Ramos (cell line): ENCODE measurements at regions not wholly inside any gene's neighbourhood (a gene's known extent, or its start where the extent isn't known, plus 50 kb on each side); places are given as distances from the start of the nearest gene placed in this dataset.

ENCODE experiments used
- in situ Hi-C: fragments of 300-500 bp; cut with MboI; formaldehyde crosslinking; loops from one replicate; pipeline ENCODE4 v1.14.3; 2022; ENCODE audit warnings: low sequenced_read_pairs; ENCODE audit not compliant: unreplicated experiment

DNA sequence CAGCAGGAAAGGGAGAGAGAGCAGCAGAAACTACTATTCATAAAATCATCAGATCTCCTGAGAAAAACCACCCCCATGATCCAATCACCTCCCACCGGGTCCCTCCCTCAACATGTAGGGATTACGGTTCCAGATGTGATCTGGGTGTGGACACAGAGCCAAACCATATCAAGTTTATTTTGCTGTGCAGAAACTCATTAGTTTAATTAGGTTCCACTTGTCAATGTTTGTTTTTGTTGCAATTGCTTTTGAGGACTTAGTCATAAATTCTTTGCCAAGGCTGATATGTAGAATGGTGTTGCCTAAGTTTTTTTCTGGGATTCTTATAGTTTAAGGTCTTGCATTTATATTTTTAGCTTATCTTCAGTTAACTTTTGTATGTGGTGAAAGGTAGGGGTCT lies 422.0 kb upstream of the HS3ST5 start:
- in situ Hi-C loops: no loop called here

DNA sequence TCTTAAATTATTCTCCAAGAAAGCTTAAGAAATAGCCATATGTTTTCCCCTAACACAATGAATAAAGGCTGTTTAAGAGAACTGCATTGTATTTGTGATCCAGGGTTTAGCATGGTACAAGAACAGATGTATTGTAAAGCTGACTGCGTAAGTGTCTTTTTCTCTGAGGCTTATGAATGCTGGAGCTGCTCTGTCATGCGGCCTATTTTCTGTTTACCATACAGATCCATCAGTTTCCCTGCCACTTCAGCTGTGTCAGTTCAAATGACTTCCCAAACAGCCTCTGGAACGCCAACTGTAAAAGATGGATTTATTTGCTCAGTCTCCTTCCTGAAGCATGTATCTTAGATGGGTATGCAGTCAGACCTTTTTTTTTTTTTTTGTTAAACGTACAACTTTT lies 419.3 kb upstream of the HS3ST5 start:
- in situ Hi-C loops: no loop called here

DNA sequence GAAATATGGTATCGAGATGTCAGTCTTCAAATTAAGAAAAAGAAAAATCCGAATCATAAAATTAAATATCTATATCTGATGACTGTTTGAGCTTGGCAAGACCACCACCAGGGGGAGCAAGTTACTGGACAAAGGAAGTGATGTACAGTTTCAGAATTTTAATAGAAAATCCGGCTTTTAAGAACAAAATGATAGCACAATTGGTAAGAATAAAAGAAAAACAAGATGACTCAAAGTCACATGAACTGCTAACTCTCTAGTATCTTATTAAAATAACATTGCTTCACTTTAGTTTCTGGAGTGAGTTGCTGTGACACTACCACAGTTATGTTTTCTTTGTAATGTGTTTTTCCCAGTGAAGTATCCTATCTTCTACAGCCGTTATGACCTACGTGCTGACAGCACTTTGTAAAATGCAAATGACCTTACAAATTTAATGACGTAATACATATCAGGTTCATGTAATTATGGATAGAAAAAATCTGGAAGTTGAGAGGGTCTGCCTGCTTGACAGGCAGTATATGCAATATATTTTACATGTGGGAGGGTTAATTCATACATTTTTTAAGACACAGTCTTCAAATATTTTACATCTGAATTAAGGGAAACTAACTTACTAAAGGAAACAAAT lies 405.3 kb upstream of the HS3ST5 start:
- in situ Hi-C loops: loop anchor here (25.0 kb wide), 1 partner anchor 1139 kb away; no protein-coding TSS in a partner anchor

DNA sequence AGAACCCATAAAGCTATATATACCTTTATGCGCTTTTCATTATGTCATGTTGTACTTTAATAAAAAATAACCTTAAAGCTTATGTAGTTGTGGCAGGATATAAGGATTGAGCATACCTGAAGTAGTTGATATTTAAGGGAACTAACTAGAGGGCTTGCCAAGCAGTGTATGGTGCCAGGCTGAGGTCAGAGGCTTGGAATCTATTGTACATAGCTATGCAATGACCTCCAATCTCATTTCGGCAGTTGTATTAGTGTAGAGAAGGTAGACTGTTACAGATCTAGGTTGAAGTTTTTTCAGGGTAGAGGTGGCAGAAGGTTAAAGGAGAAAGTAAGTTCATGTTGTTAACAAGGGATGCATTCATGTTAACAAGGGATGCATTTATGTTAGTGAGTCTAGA lies 397.7 kb upstream of the HS3ST5 start:
- in situ Hi-C loops: loop anchor here (25.0 kb wide), 1 partner anchor 1147 kb away; no protein-coding TSS in a partner anchor

DNA sequence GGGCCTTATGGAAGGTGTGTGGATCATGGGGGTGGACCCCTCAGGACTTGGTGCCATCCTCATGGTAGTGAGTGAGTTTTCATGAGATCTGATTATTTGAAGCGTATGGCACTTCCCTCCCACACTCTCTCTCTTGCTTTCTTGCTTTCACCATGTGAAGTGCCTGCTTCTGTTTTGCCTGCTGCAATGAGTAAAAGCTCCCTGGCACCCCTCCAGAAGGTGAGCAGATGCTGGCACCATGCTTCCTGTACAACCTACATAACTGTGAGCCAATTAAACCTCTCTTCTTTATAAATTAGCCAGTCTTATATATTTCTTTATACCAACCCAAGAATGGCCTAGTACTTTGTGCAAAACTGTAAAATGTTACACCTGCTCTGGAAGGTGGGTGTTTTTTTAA lies 396.8 kb upstream of the HS3ST5 start:
- in situ Hi-C loops: loop anchor here (25.0 kb wide), 1 partner anchor 1148 kb away; no protein-coding TSS in a partner anchor

DNA sequence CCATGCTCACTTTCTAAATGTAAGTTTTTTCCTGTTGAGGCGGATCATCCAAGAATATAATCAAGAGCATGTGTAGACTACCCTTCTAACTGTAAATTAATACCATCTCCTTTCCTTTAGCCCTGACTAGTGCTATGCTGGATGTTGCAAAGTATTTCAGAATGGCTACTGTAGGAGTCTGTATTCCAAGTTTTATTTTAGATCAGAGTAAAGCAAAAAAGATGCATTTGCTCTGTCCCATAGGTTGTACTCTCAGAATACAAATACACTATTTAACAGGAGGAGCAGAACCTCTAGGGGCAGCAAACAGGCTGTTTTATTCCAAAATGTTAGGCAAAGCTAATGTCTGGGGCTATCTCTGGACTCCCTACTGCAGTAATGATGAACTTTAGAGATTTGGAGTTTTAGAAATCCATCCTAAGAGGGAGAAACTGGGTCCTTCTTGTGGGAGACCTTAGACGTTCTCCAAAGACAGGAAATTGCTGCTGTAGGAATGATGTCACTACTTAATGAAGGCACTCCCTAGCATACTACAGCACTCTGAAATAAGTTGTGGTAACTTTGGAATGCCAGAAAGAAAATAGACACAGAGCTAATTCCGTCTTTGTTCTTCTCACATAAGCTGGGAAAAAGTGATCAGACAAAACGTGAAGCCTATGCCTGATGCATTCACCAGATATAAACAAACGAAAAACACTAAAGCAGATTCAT lies 392.4 kb upstream of the HS3ST5 start:
- in situ Hi-C loops: loop anchor here (25.0 kb wide), 1 partner anchor 1152 kb away; no protein-coding TSS in a partner anchor

DNA sequence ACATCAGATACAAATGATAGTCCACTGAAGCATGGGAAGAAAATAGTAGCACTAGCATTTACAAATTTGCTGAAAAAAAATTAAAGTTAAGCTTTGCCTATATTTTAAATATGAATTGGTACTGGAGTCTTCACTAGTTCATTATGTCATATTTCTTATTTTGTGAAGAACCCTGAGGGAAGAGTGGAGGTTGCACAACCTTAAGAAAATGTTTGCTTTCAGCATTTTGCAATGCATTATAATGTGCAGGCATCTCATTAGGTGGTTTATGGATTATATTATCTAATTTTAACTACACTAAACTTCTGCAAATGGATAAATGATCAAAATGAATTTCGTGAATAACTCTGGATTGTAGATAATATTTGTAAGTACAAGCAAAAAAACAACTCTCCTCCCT lies 390.8 kb upstream of the HS3ST5 start:
- in situ Hi-C loops: loop anchor here (25.0 kb wide), 1 partner anchor 1154 kb away; no protein-coding TSS in a partner anchor

DNA sequence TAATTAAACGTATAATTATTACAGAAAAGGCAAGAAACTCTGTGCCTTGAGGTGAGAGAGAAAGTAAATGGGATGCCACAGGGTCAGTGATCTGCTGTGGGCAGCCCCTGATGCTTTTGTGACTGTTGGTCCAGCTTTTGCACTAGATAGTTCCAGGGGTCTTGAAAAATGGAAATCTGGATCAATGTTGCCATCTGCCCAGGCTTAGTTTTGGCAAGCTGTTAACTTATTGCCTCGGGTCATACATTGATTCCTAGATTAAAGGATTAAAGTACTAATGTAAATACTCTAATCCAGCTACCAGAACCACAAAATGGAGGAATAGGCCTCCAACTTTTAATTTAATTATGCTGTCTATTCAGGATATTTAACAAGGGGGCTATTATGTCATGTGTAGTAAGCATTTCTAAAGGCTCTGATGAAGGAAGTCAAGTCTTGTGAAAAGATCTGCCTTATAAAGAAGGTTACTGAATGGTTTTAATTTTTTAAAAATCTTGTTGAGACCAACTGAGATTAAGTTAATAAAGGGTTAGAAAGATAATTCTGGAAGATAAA lies 376.0 kb upstream of the HS3ST5 start:
- in situ Hi-C loops: no loop called here

DNA sequence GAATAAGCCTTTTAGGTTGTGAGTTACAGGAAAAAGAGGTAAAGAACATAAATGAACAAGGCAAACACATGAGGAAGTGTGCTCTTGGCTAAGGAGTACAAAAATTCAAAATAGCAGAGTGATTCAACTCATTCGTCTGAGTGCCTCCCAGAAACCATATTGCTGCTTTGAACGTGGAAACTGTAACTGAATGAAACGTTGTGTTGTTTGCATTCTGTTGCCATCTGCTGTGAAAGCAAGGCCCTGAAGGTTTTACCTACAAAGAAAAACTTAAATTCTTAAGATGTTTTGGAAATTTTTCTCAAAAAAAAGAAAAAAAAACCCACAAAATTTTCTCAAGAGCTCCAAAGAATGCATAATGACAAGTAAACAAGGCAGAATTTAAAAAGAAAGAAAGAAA lies 375.4 kb upstream of the HS3ST5 start:
- in situ Hi-C loops: no loop called here

DNA sequence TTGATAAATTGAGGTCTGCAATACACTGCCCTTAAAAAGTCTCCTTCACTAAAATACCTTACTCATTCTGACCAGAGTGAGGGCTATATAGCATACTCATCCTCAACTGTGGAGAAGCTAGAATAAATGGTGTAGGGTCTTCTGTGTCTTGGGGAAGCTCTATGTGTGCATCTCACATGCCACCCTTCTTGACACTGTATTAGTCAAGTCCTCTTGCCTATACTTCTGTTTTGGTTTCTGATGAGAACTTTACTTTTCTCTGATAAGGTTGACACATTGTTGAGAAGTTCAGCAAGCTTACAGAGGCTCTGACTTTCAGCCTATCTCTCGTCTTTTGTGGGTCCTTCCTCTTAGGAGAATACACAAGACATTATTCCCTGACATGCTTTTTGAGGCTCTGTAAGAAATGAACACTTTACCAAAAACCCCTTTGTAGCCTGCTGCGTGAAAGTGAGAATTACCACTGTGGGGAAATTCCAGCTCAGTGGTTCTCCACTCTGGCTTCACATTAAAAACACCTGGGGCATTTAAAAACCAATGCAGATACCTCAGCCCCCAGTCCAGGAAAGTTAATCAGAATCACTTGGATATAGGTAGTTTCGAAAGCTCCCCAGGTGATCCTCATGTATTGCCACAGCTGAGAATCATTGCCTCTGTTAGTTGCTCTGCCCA lies 372.1 kb upstream of the HS3ST5 start:
- in situ Hi-C loops: no loop called here

DNA sequence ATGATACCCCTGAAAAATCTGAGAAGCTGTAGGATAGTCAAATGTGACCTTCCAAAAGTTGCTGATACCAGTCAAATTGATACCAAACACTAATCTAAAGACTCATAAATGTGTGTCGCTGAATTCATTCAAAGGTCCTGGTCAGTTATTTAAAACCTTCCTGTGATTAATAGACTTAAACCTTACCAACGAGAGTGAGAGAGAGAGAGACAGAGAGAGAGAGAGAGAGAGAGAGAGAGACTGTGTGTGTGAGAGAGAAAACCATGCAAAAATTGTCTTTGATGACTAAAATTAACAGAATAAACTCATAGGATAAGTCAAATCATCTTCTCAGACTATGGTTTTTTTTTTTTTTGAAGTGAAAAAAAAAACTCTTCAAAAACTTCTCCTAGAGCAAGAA lies 370.9 kb upstream of the HS3ST5 start:
- in situ Hi-C loops: no loop called here

DNA sequence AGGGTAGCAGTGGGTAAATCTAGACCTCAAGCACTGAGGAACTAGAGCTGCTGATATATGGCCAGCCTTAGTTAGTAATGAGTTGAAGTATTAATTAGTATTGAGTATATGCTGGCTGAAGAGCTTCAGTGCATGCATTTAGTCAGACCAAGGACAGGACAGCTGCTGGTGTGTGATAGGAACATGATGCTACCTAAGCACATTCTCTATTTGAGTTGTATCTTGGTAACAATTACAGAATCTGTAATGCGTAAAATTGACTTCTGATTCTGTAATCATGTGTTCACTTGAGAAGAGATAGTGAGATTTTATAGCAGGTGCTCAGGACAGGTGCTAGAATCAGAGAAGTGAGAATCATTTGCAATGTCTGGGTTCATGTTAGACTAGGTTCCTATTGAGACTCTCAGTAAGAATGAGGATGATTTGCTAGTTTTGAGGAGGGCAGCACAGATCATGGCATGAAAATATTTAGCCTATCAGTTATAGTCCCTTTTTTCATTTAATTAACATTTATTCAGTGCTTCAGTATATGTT lies 369.4 kb upstream of the HS3ST5 start:
- in situ Hi-C loops: no loop called here

DNA sequence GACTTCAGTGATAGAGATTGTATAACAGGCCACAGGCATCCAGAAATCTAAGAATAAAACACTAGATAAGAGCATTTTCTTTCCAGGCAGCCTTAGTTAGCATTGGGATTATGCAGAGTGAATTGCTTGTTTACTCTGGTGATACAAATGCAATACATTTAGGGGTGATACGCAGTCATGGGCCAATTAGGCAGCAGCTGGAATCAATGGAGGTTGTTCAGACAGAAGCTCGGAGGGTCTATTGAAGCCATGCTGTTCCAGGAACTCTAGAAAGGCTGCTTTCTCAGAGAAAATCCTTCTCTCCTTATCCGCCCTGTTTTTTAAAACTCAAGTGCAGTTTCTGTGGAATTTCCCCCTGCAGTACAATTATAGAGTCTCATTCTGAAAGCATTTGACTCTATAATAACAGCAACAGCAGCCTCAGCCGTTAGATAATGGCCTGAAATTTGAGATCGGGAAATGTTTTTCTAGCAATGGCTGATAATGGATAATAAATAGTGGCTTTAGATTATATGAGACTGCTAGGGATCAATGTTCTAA lies 364.3 kb upstream of the HS3ST5 start:
- in situ Hi-C loops: no loop called here

DNA sequence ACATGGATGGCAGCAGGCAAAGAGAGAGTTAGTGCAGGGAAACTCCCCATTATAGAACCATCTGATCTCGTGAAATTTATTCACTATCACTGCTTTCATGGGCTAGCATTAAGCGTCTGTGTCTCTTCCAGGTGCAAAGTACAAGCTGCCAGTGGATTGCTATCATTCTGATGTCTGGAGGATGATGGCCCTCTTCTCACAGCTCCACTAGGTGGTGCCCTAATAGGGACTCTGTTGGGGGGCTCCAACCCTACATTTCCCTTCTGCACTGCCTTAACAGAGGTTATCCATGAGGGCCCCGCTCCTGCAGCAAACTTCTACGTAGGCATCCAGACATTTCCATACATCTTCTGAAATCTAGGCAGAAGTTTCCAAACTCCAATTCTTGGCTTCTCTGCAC lies 347.8 kb upstream of the HS3ST5 start:
- in situ Hi-C loops: no loop called here

DNA sequence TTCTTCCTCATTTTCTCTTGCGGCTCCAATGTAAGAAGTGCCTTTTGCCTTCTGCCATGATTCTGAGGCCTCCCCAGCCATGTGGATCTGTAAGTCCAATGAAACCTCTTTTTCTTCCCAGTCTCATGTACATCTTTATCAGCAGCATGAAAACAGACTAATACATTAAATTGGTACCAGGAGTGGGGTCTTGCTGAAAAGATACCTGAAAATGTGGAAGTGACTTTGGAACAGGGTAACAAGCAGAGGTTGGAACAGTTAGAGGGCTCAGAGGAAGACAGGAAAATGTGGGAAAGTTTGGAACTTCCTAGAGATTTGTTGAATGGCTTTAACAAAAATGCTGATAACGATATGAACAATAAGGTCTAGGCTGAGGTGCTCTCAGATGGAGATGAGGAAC lies 316.7 kb upstream of the HS3ST5 start:
- in situ Hi-C loops: no loop called here

DNA sequence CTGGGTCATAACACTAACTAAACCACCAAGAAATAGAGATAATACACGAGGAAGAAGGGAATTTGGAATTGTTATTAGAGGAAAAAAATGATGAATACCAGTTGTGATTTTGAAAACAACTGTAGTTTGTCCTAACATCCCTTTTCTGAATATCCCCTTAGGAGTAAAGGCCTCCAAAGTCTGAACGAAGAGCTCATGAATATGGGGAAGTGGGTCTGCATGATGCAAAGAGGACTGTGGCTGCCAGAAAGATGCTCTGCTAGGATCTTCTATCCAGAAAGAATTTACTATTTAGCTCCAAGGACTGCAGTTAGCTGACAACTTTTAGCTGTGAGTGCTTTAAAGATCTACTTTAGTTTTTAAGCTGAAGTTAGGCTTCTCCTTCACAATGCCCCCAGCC lies 308.8 kb upstream of the HS3ST5 start:
- in situ Hi-C loops: no loop called here

DNA sequence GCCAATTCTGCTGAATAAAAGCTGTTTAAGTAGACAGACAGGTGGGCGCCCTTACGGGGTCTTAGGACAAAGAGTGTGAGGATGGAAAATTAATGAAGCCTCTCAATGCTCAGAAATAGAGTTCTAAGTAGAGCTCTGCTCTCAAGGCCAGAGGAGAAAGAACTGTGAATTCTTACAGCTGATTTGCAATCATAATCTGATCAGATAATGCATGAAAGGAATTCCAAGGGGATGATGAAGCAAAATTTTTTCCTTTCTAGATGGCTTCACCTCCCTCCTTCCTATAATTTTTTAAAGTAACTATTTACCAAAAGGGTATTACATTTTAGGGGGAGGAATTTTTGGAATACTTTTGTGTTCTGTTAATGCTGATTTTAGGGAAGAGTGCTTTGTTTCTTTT lies 308.1 kb upstream of the HS3ST5 start:
- in situ Hi-C loops: no loop called here

DNA sequence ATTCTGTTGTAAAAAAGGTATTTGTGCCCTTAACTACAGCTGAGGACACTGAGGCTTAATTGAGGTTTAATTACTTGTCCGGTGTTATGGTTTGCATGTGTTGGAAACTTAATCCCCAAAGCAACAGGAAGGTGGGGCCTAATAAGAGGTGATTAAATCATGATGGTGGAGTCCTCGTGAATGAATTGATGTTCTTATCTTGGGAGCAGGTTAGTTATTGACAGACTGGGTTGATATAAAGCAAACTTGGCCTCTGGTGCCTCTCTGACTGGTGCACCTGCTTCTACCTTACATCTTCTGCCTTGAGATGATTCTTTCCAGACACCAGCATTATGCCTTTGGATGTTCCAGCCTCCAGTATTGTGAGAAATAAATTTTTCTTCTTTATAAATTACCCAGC lies 306.5 kb upstream of the HS3ST5 start:
- in situ Hi-C loops: no loop called here

DNA sequence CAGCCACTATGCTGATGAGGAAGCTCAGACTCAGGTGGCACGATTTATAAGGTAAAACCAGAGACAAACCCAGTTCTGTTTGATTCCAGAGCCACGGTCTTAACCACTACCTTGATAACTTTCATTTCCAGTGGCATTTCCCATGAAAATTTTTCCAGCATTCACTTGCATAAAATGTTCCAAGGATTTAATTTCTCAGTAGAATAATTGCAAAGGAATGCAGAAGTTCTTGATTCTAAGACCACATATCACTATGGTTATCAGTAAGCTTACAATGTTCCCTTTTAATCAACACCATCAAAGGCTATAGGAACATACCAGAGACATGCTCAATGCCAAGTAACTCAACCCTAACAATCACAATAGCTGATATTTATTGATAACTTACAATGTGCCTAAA lies 306.0 kb upstream of the HS3ST5 start:
- in situ Hi-C loops: no loop called here

DNA sequence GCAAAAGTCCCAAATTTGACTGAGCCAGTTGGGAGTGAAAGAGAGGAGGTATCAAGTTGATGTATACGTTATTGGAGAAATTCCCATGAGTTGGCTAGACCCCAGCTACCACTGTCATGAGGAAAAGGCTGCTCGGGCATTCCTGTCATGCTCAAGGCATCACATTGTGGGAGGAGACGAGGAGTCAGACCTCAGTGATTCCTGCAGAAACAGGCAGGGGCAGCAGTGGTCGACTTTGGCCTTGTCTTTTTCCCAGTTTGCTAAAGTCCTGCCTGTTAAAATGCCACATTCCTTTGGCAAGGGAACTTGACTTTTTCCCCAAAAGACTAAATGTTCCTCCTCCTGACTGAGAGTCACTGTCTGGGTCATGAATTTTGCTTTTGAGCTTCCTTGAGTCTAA lies 295.5 kb upstream of the HS3ST5 start:
- in situ Hi-C loops: no loop called here

DNA sequence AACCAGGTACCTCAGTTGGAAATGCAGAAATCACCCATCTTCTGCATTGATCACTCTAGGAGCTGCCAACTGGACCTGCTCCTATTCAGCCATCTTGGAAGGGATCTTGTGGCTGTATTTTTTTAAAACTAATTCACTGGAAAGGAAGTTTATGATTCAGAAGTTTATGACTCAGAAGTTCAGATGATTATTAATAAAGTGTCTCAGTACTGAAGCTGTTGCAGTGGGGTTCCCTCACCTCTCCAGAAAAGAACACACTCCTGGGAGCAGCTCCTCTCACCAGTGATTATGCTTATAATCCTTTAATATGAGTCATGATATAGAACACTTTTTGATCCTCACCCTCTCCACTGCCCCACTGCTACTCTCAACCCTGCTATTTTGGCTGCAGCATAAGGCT lies 291.2 kb upstream of the HS3ST5 start:
- in situ Hi-C loops: no loop called here
